ENCODE measurements at regions not wholly inside any gene's neighbourhood (a gene's known extent, or its start where the extent isn't known, plus 50 kb on each side); places are given as distances from the start of the nearest gene placed in this dataset.
A peak's percentile ranks its signal among the peaks of the same experiment; 100 is the strongest.

DNA sequence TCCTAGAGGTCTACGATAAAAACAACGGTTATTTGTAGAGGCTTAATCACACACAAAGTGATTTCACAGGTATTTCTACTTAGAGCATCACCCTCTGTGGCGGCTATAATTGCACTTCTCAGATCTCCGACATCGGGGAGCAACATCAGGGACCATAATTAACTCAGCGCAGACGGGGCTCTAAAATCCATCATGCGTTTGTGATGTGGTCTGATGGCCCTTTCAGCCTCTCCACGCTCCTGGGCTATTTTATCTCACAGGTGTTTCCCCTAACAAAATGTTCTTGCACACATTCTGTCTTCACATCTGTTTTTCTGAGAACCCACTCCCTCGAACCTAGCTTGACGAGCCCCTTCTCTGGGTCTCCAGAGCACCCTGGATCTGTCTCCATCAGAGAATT is 146.3 kb upstream of the DUSP10 start:
- Histone ChIP-seq H3K9ac (ENCODE audit: low read length in 5 of 5) (no peak overlapping the region), H3K4me3 (ENCODE audit: low read depth in 1 of 5, low read length in 5 of 5) (no peak overlapping the region), H3K36me3 (ENCODE audit: control insufficient read depth in 5 of 5, insufficient read depth in 5 of 5, low read length in 5 of 5) (no peaks in the 10 kb centered on the region), H3K27me3 (ENCODE audit: control insufficient read depth in 5 of 5, insufficient read depth in 4 of 5, low read length in 5 of 5) (no peaks in the 10 kb centered on the region), H3K9me3 (ENCODE audit: control insufficient read depth in 5 of 5, low read length in 5 of 5) (no peaks in the 10 kb centered on the region), H3K27ac (ENCODE audit: low read depth, low read length) (no peak overlapping the region), H3K4me1 (ENCODE audit: control insufficient read depth in 5 of 5, insufficient read depth in 5 of 5, low read length in 5 of 5) (peaks cover 0 to 64% (median 39%) of the 10 kb centered on the region in 5 donors)

DNA sequence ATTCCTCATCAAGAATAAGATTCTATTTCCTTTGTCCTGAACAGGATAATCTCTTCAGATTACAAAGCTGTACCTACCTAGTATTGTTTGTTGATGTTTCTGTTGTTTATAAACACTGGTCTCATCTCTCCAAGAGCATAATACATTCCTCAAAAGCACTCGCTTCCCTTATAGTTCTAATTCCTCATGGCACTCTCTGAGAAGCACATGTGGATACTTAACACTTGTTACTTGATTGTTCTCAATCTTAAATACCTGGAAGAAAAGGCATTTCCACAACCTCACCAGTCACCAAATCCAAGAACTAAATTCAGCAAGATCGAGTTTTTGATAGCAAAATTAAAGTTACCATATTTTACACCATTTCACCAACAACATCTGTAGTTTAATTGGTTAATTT is 145.9 kb upstream of the DUSP10 start:
- H3K4me1 ChIP-seq (ENCODE audit: control insufficient read depth in 5 of 5, insufficient read depth in 5 of 5, low read length in 5 of 5) = peaks cover 0 to 63% (median 39%) of the 10 kb centered on the region in 5 donors
- H3K27me3 ChIP-seq (ENCODE audit: control insufficient read depth in 5 of 5, insufficient read depth in 4 of 5, low read length in 5 of 5) = no peaks in the 10 kb centered on the region
- H3K4me3 ChIP-seq (ENCODE audit: low read depth in 1 of 5, low read length in 5 of 5) = no peak overlapping the region
- H3K9me3 ChIP-seq (ENCODE audit: control insufficient read depth in 5 of 5, low read length in 5 of 5) = no peaks in the 10 kb centered on the region
- no peaks in the 10 kb centered on the region for H3K36me3 ChIP-seq (ENCODE audit: control insufficient read depth in 5 of 5, insufficient read depth in 5 of 5, low read length in 5 of 5)
- peak overlapping the region; percentile 38 for H3K27ac ChIP-seq (ENCODE audit: low read depth, low read length)
- H3K9ac ChIP-seq (ENCODE audit: low read length in 5 of 5) = no peak overlapping the region

DNA sequence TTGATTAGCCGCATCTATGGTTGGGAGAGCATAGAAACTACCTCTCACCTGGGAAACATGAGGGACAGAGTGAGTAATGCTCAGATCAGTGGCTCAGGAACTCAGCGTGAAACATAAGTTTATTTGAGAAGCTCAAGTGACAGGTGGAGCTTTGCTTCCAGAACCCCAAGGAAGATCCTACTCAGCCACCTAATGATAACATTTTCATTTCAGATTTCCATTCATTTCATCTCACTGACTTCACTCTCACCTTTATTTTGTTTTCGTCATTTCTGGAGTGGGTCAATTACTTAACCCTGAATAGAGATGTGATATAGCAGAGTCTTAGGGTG is 145.5 kb upstream of the DUSP10 start:
- H3K4me1 ChIP-seq (ENCODE audit: control insufficient read depth in 5 of 5, insufficient read depth in 5 of 5, low read length in 5 of 5) = peaks cover 0 to 59% (median 37%) of the 10 kb centered on the region in 5 donors
- H3K27me3 ChIP-seq (ENCODE audit: control insufficient read depth in 5 of 5, insufficient read depth in 4 of 5, low read length in 5 of 5) = no peaks in the 10 kb centered on the region
- H3K27ac ChIP-seq (ENCODE audit: low read depth, low read length) = peak overlapping the region; percentile 38
- H3K9ac ChIP-seq (ENCODE audit: low read length in 5 of 5) = no peak overlapping the region
- H3K36me3 ChIP-seq (ENCODE audit: control insufficient read depth in 5 of 5, insufficient read depth in 5 of 5, low read length in 5 of 5) = no peaks in the 10 kb centered on the region
- H3K4me3 ChIP-seq (ENCODE audit: low read depth in 1 of 5, low read length in 5 of 5) = no peak overlapping the region
- H3K9me3 ChIP-seq (ENCODE audit: control insufficient read depth in 5 of 5, low read length in 5 of 5) = no peaks in the 10 kb centered on the region

DNA sequence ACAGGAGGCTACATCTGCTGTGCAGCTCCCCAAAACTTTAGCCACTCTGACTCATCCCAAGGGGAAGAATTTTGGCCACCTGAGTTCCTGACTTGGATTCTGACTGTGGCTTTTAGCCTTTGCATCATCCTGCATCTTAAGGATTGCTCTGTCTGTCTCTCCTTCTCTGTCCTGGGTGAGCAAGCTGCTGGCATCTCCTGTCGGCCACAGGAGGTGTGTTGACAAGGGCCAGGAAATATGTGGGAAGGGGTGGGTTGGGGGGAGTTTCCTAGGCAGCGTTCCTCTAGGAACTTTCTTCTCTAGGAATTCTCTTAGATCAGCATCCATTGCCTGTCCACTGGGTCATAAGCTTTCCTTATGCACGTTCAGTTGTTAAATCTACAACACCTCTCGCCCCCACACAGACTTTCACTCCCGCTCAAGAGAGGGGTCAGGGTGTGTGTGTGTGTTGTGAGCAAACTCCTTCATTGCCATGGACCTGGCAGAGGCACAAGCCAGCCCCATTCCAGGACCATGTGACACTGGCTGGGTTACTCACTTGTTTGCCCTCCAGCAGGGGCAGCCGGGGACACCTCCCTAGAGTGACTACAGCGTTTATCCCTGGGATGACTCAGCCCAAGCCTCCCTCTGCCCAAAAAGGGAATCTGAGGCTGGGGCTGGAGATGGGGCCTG is 145.0 kb upstream of the DUSP10 start:
- Histone ChIP-seq H3K27ac (ENCODE audit: low read depth, low read length) (peak overlapping the region; percentile 38), H3K9me3 (ENCODE audit: control insufficient read depth in 5 of 5, low read length in 5 of 5) (no peaks in the 10 kb centered on the region), H3K4me1 (ENCODE audit: control insufficient read depth in 5 of 5, insufficient read depth in 5 of 5, low read length in 5 of 5) (peaks cover 0 to 54% (median 33%) of the 10 kb centered on the region in 5 donors), H3K4me3 (ENCODE audit: low read depth in 1 of 5, low read length in 5 of 5) (no peak overlapping the region), H3K27me3 (ENCODE audit: control insufficient read depth in 5 of 5, insufficient read depth in 4 of 5, low read length in 5 of 5) (no peaks in the 10 kb centered on the region), H3K9ac (ENCODE audit: low read length in 5 of 5) (no peak overlapping the region), H3K36me3 (ENCODE audit: control insufficient read depth in 5 of 5, insufficient read depth in 5 of 5, low read length in 5 of 5) (no peaks in the 10 kb centered on the region)

GRCh38 chr1:221886311-221886710 is 144.4 kb upstream of the DUSP10 start:
- H3K27me3 ChIP-seq (ENCODE audit: control insufficient read depth in 5 of 5, insufficient read depth in 4 of 5, low read length in 5 of 5) = no peaks in the 10 kb centered on the region
- peaks cover 0 to 50% (median 31%) of the 10 kb centered on the region in 5 donors for H3K4me1 ChIP-seq (ENCODE audit: control insufficient read depth in 5 of 5, insufficient read depth in 5 of 5, low read length in 5 of 5)
- H3K9ac ChIP-seq (ENCODE audit: low read length in 5 of 5) = no peak overlapping the region
- H3K36me3 ChIP-seq (ENCODE audit: control insufficient read depth in 5 of 5, insufficient read depth in 5 of 5, low read length in 5 of 5) = no peaks in the 10 kb centered on the region
- no peak overlapping the region for H3K4me3 ChIP-seq (ENCODE audit: low read depth in 1 of 5, low read length in 5 of 5)
- H3K9me3 ChIP-seq (ENCODE audit: control insufficient read depth in 5 of 5, low read length in 5 of 5) = no peaks in the 10 kb centered on the region
- H3K27ac ChIP-seq (ENCODE audit: low read depth, low read length) = no peak overlapping the region

DNA sequence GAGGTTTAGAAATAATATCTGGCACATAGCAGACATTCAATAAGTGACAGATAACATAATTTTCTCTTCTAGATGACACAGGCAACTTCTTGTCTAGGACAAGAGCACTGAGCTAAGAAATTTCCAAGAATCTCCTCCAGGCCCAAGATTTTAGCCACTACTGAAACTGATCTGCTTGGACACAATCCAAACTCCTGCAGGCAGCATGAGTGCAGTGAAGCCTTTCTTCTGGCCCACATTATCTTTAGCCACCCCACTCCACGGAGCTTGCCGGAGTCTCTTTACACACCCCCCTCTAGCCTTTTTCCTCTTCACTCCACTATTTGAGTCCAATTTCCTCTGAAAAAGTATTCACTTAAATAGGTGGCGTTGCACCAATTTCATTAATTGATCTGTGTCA is 142.9 kb upstream of the DUSP10 start:
- no peaks in the 10 kb centered on the region for H3K9me3 ChIP-seq (ENCODE audit: control insufficient read depth in 5 of 5, low read length in 5 of 5)
- H3K36me3 ChIP-seq (ENCODE audit: control insufficient read depth in 5 of 5, insufficient read depth in 5 of 5, low read length in 5 of 5) = no peaks in the 10 kb centered on the region
- H3K27me3 ChIP-seq (ENCODE audit: control insufficient read depth in 5 of 5, insufficient read depth in 4 of 5, low read length in 5 of 5) = no peaks in the 10 kb centered on the region
- H3K9ac ChIP-seq (ENCODE audit: low read length in 5 of 5) = no peak overlapping the region
- no peak overlapping the region for H3K4me3 ChIP-seq (ENCODE audit: low read depth in 1 of 5, low read length in 5 of 5)
- H3K4me1 ChIP-seq (ENCODE audit: control insufficient read depth in 5 of 5, insufficient read depth in 5 of 5, low read length in 5 of 5) = peaks cover 0 to 47% (median 32%) of the 10 kb centered on the region in 5 donors
- no peak overlapping the region for H3K27ac ChIP-seq (ENCODE audit: low read depth, low read length)

DNA sequence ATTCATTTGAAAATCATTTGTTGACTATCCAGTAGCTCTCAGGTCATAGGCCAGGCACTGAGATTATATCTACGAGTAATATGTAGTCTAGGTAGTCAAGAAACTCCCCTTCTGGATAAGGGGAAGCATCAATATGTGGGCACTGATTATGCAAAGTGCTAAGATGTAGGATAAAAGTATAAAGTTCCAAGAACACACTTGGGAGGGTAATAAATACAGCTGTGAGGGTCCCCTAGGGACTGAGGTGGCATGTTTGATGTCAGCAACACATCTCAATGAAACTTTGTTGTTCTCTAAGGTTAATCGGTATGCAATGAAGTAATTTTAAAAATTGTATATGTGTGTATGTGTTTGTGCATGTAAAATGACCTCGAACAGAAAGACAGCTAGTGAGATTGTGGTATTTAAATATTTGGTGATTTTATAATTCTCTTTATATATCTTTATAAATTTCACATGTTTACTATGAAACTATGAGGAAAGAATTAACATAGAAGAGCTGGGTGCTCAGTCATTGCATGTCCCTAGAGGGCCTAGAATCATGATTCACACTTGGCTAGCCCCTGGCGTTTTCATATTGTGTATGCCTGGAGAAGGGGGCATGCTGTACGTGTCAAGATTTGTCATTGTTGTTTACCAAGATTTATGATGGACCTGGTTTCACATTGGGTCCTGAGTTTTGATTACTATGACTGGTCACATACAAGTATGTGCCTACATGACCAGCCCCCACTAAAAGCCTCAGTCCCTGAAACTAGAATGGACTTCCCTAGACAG is 140.1 kb upstream of the DUSP10 start:
- Histone ChIP-seq H3K9ac (ENCODE audit: low read length in 5 of 5) (no peak overlapping the region), H3K4me1 (ENCODE audit: control insufficient read depth in 5 of 5, insufficient read depth in 5 of 5, low read length in 5 of 5) (peaks cover 0 to 41% (median 25%) of the 10 kb centered on the region in 5 donors), H3K4me3 (ENCODE audit: low read depth in 1 of 5, low read length in 5 of 5) (no peak overlapping the region), H3K36me3 (ENCODE audit: control insufficient read depth in 5 of 5, insufficient read depth in 5 of 5, low read length in 5 of 5) (no peaks in the 10 kb centered on the region), H3K27ac (ENCODE audit: low read depth, low read length) (no peak overlapping the region), H3K27me3 (ENCODE audit: control insufficient read depth in 5 of 5, insufficient read depth in 4 of 5, low read length in 5 of 5) (no peaks in the 10 kb centered on the region), H3K9me3 (ENCODE audit: control insufficient read depth in 5 of 5, low read length in 5 of 5) (no peaks in the 10 kb centered on the region)

DNA sequence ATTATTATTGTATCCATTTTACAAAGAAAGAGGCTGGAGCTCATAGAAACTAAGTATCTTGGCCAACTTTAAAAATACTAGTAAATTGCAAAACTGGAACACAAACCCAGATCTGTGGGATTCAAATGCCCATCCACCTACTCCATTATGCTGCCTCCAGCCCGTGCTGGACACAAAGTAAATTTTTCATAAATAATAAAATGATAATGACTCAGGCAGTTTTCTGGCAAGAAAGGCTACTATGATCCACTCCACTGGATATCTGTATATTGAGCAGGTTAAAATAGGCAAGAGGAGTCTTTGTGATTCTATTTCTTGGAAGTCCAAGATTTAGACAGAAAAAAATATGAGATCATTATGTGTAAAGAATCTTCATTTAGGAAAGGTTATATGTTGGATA is 138.3 kb upstream of the DUSP10 start:
- Histone ChIP-seq H3K9me3 (ENCODE audit: control insufficient read depth in 5 of 5, low read length in 5 of 5) (no peaks in the 10 kb centered on the region), H3K9ac (ENCODE audit: low read length in 5 of 5) (no peak overlapping the region), H3K36me3 (ENCODE audit: control insufficient read depth in 5 of 5, insufficient read depth in 5 of 5, low read length in 5 of 5) (no peaks in the 10 kb centered on the region)

GRCh38 chr1:221878134-221878533 is 136.2 kb upstream of the DUSP10 start:
- H3K4me1 ChIP-seq (ENCODE audit: control insufficient read depth in 5 of 5, insufficient read depth in 5 of 5, low read length in 5 of 5) = peaks cover 0 to 29% (median 16%) of the 10 kb centered on the region in 5 donors
- H3K27me3 ChIP-seq (ENCODE audit: control insufficient read depth in 5 of 5, insufficient read depth in 4 of 5, low read length in 5 of 5) = no peaks in the 10 kb centered on the region
- no peak overlapping the region for H3K27ac ChIP-seq (ENCODE audit: low read depth, low read length)
- H3K4me3 ChIP-seq (ENCODE audit: low read depth in 1 of 5, low read length in 5 of 5) = no peak overlapping the region
- H3K9me3 ChIP-seq (ENCODE audit: control insufficient read depth in 5 of 5, low read length in 5 of 5) = no peaks in the 10 kb centered on the region
- no peak overlapping the region for H3K9ac ChIP-seq (ENCODE audit: low read length in 5 of 5)
- no peaks in the 10 kb centered on the region for H3K36me3 ChIP-seq (ENCODE audit: control insufficient read depth in 5 of 5, insufficient read depth in 5 of 5, low read length in 5 of 5)

More for the DNA sequence above, 138.3 kb upstream of the DUSP10 start:
- H3K4me3 ChIP-seq (ENCODE audit: low read depth in 1 of 5, low read length in 5 of 5) = no peak overlapping the region
- peaks cover 0 to 29% (median 16%) of the 10 kb centered on the region in 5 donors for H3K4me1 ChIP-seq (ENCODE audit: control insufficient read depth in 5 of 5, insufficient read depth in 5 of 5, low read length in 5 of 5)
- no peaks in the 10 kb centered on the region for H3K27me3 ChIP-seq (ENCODE audit: control insufficient read depth in 5 of 5, insufficient read depth in 4 of 5, low read length in 5 of 5)
- peak overlapping the region; percentile 64 for H3K27ac ChIP-seq (ENCODE audit: low read depth, low read length)

GRCh38 chr1:221877311-221877710 is 135.4 kb upstream of the DUSP10 start:
- H3K4me1 ChIP-seq (ENCODE audit: control insufficient read depth in 5 of 5, insufficient read depth in 5 of 5, low read length in 5 of 5) = peaks cover 0 to 29% (median 16%) of the 10 kb centered on the region in 5 donors
- H3K9me3 ChIP-seq (ENCODE audit: control insufficient read depth in 5 of 5, low read length in 5 of 5) = no peaks in the 10 kb centered on the region
- H3K27ac ChIP-seq (ENCODE audit: low read depth, low read length) = no peak overlapping the region
- no peaks in the 10 kb centered on the region for H3K27me3 ChIP-seq (ENCODE audit: control insufficient read depth in 5 of 5, insufficient read depth in 4 of 5, low read length in 5 of 5)
- no peak overlapping the region for H3K9ac ChIP-seq (ENCODE audit: low read length in 5 of 5)
- no peak overlapping the region for H3K4me3 ChIP-seq (ENCODE audit: low read depth in 1 of 5, low read length in 5 of 5)
- no peaks in the 10 kb centered on the region for H3K36me3 ChIP-seq (ENCODE audit: control insufficient read depth in 5 of 5, insufficient read depth in 5 of 5, low read length in 5 of 5)
